ENCODE measurements at regions not wholly inside any gene's neighbourhood (a gene's known extent, or its start where the extent isn't known, plus 50 kb on each side); places are given as distances from the start of the nearest gene placed in this dataset.

DNA sequence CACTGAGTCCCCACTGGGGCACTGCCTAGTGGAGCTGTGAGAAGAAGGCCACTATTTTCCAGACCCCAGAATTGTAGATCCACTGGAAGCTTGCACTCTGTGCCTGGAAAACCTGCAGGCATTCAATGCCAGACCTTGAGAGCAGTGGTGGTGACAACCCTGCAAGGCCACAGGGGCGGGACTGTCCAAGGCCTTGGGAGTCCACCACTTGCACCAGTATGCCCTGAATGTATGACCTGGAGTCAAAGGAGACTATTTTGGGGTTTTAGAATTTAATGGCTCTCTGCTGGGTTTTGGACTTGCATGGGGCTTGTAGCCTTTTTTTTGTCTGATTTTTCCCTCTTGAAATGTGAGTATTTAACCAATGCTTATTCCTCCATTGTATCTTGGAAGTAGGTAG, 145.8 kb downstream of the MSN start:
- no peaks in the 10 kb centered on the region for H3K4me1 ChIP-seq (replicated peaks in 1 of 2)
- no peaks in the 10 kb centered on the region for H3K27me3 ChIP-seq
- H3K9me3 ChIP-seq (replicated peaks in 1 of 3), result no peaks in the 10 kb centered on the region
- H3K27ac ChIP-seq, result no peak overlapping the region
- DNase-seq, result no peak
- TF ChIP-seq POLR2A (IDR thresholded peaks at IDR 0.05), result no peak
- TF ChIP-seq CTCF (IDR thresholded peaks at IDR 0.05), result no peak
- 29 to 48% (median 48%) methylated on average over 1 of the region's 1 CpG; no CpG with 5 or more reads in 1 of the 4 donors for WGBS, 4 donors
- intact Hi-C loops (cut with DNase I), result no loop called here
- H3K4me3 ChIP-seq, result no peak overlapping the region
- H3K36me3 ChIP-seq (replicated peaks in 1 of 2), result no peaks in the 10 kb centered on the region

GRCh38 chrX:65811558-65812228, 144.2 kb downstream of the MSN start:
- Histone ChIP-seq H3K4me1 (replicated peaks in 1 of 2) (no peaks in the 10 kb centered on the region), H3K27ac (no peak overlapping the region), H3K4me3 (no peak overlapping the region), H3K9me3 (replicated peaks in 1 of 3) (no peaks in the 10 kb centered on the region), H3K36me3 (replicated peaks in 1 of 2) (no peaks in the 10 kb centered on the region), H3K27me3 (peaks cover 9% of the 10 kb centered on the region)
- DNase-seq, result no peak
- TF ChIP-seq CTCF (IDR thresholded peaks at IDR 0.05), result no peak
- no peak for TF ChIP-seq POLR2A (IDR thresholded peaks at IDR 0.05)
- intact Hi-C loops (cut with DNase I), result no loop called here

All from adrenal gland (tissue), 9 donors.